ENCODE measurements at regions not wholly inside any gene's neighbourhood (a gene's known extent, or its start where the extent isn't known, plus 50 kb on each side); places are given as distances from the start of the nearest gene placed in this dataset.

GRCh38 chr5:1952021-1952420 is 69.3 kb upstream of the IRX4 start:
- TF ChIP-seq CTCF (IDR thresholded peaks at IDR 0.05; ENCODE audit: poor library complexity, severe bottlenecking) (no peak), EP300 (conservative IDR thresholded peaks at IDR 0.05; ENCODE audit: poor library complexity, severe bottlenecking) (no peak)

Measured in neural cell (in vitro differentiated cells).